Breast epithelium (tissue), 3 donors: ENCODE measurements at regions not wholly inside any gene's neighbourhood (a gene's known extent, or its start where the extent isn't known, plus 50 kb on each side); places are given as distances from the start of the nearest gene placed in this dataset.

Experiments used
- POLR2A ChIP-seq: fragments of 450-650 bp; IDR thresholded peaks from one replicate; pipeline ENCODE4 v1.6.1; 2016; ENCODE audit warnings: antibody characterized with exemption, mild to moderate bottlenecking, moderate library complexity
- TF ChIP-seq, protein P1 (sequence below), 3 donors: fragments of 450-650 bp; IDR thresholded peaks; one replicate each; pipeline ENCODE4 v1.5.1; 2016 to 2017; ENCODE audit warnings: antibody characterized with exemption in 3 of 3, mild to moderate bottlenecking in 3 of 3, moderate library complexity in 3 of 3

DNA sequence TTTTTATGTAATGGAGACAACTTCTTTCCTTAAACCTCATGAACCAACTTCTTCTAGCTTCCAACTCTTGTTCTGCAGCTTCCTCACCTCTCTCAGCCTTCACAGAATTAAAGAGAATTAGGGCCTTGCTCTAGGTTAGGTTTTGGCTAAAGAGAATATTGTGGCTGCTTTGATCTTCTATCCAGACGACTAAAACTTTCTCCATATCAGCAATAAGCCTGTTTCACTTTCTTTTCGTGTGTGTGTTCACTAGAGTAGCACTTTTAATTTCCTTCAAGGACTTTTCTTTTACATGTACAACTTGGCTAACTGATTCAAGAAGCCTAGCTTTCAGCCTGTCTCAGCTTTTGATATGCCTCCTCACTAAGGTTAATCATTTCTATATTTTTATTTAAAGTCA is 596.1 kb upstream of the NRSN1 start:
- no peak for TF ChIP-seq POLR2A
- TF ChIP-seq, protein P1, sequence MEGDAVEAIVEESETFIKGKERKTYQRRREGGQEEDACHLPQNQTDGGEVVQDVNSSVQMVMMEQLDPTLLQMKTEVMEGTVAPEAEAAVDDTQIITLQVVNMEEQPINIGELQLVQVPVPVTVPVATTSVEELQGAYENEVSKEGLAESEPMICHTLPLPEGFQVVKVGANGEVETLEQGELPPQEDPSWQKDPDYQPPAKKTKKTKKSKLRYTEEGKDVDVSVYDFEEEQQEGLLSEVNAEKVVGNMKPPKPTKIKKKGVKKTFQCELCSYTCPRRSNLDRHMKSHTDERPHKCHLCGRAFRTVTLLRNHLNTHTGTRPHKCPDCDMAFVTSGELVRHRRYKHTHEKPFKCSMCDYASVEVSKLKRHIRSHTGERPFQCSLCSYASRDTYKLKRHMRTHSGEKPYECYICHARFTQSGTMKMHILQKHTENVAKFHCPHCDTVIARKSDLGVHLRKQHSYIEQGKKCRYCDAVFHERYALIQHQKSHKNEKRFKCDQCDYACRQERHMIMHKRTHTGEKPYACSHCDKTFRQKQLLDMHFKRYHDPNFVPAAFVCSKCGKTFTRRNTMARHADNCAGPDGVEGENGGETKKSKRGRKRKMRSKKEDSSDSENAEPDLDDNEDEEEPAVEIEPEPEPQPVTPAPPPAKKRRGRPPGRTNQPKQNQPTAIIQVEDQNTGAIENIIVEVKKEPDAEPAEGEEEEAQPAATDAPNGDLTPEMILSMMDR (IDR thresholded peaks at IDR 0.05): no peak
